C4-2B (cell line): ENCODE measurements at regions not wholly inside any gene's neighbourhood (a gene's known extent, or its start where the extent isn't known, plus 50 kb on each side); places are given as distances from the start of the nearest gene placed in this dataset.

Experiments used
- CTCF ChIP-seq: fragments of 450-650 bp; conservative IDR thresholded peaks from 2 replicates; pipeline ENCODE4 v1.5.1; 2017; ENCODE audit warnings: mild to moderate bottlenecking
- ZFX ChIP-seq: fragments of 450-650 bp; IDR thresholded peaks from 2 replicates; pipeline ENCODE4 v1.6.1; 2017

GRCh38 chr13:54901316-54901715, 1872.7 kb downstream of the OLFM4 start:
- TF ChIP-seq CTCF, result no peak
- no peak for TF ChIP-seq ZFX
